Stimulated activated CD8-positive, alpha-beta memory T cell treated with anti-CD3 and anti-CD28 coated beads, Interleukin-2, amount 100 ng/mL, for 1 hour (primary cell): ENCODE measurements at regions not wholly inside any gene's neighbourhood (a gene's known extent, or its start where the extent isn't known, plus 50 kb on each side); places are given as distances from the start of the nearest gene placed in this dataset.

Source experiments
- DNase-seq, 2 donors: peaks; one replicate each; pipeline ENCODE4 v3.0.0-alpha.2; 2020; ENCODE audit warnings: low read depth in 2 of 2

DNA sequence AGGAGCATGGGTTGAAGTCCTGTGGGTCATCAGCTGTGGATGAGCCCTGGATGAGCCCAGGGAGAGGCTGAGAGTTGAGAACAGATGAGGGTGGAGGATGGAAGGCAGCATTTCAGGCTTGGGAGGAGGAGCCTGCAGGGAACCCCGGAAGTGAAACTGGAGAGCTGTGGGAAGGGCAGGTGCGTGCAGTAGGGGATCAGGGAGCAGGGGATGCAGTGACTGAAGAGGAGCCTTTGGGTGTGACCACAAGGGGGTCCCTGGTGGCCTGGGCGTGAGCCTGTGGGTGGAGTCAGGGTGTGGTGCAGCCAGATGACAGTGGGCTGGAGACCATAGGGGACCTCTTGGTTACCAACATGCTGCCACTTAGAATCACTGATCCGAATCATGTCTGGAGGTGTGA is 115.5 kb downstream of the PAPOLA start:
- DNase-seq: no peak

DNA sequence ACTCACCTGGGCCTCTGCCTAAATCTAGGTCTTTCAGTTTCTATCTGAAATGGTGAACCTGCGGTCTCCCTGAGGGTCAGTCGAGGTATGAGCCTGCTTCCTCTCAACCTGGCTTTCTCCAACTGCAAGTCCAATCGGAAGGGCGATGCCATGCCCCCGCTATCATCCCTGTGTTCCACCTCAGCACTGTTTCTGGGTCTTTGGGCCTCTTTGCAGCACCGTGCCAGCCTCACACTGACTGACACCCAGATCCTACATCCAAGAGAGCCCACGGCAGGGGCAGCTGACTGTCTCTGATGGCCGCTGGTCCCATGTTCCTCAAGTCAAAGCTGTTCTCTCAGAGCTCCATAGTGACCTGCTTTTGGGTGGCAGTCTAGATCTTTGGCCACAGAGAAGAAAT is 120.7 kb downstream of the PAPOLA start:
- no peak for DNase-seq

DNA sequence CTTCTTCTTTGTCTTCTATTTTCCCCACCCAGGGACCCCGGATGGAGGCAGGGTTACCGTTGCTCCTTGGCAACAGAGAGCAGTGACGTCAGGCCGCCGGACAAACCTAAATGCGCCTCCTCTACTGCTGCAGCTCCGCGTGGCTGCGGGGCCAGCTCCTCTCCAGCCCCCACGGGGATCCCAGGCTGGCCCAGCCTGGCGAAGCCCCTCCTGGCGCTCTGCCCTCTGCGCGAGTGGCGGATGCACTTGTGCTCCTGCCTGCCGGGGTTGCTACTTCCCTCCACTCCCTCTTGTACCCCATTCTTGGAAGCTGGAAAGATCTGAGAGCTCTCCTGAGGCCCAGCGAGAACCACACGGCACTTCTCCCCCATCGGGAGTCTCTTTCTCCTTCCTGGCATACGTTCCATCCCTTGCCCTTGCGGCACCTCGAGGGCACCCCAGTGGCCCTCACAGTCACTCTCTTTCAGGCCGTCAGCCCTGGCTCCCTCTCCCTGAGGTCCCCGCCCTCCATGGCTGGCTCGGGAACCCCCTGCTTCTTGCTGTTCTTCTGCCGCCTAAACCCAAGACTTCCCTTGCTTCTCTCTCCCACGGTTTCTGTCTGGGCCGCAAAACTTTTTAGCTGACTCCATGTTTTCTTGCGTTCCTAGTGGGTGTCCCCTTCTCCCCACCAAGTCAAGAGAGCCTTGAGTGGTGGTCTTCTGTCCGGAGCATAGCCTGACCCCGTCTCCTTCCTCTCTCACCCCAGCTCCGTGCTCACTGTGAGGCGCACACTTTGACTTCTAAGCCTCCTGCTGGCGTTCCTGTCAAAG is 121.7 kb downstream of the PAPOLA start:
- no peak for DNase-seq

DNA sequence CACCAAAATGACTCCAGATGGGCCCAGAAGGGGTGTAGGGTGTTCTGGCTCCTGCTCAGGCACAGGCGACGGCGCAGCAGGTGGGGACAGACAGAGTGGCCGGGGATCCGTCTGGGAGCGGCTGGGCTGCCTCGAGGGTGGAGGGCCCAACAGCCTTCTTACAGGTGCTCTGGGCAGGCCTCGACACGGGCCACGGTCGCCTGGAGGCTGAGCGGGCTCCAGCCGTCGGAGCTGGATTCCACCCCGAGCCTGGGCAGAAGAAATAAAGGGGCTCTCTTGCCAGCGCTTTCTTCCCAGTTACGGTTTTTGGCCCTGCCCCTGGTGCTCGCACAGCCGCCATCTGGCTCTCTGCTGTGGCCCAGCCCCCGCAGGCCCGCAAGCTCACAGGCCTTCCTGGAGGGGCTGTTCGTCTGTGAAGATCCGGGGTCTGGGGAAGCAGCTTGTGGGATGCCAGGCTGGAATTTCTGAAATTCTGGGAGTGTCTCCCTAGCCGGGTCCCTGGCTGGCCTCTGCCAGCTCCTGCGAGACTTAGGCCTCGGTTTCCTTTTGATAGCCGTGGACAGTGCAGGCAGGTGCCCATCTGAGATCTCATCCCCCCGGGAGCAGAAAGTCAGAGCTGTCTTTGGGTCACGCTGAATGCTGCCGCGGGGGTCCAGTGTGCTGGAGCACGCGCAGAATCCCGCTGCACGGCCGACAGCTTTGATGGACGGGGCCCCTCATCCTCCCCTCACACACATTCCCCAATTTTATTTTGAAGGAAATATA is 122.7 kb downstream of the PAPOLA start:
- no peak for DNase-seq

DNA sequence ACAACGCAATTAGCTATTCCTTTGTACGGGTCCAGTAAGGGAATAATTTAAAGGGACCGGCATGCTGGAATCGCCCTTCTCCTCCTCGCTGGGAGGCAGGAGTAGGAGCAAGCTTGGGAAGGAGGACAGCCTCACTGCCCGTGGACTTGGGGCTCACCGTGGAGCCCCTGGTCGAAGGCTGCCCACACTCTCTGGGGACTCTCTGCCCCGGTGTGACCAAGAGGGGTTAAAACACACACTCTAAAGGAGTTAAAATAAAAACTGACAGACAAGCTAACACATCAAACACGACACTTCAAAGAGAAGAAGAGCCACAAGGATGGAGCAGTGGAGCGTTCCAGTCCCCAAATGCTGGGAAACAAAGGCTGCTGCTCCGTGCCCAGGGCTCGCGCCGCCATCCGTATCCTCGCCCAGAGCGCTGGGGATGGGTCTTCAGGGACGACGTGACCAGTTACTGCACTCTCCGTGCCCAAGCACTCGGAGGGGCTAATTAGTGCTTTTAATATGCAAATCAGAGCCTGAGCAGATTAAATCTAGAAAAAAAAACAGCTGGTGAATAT is 123.3 kb downstream of the PAPOLA start:
- no peak for DNase-seq

DNA sequence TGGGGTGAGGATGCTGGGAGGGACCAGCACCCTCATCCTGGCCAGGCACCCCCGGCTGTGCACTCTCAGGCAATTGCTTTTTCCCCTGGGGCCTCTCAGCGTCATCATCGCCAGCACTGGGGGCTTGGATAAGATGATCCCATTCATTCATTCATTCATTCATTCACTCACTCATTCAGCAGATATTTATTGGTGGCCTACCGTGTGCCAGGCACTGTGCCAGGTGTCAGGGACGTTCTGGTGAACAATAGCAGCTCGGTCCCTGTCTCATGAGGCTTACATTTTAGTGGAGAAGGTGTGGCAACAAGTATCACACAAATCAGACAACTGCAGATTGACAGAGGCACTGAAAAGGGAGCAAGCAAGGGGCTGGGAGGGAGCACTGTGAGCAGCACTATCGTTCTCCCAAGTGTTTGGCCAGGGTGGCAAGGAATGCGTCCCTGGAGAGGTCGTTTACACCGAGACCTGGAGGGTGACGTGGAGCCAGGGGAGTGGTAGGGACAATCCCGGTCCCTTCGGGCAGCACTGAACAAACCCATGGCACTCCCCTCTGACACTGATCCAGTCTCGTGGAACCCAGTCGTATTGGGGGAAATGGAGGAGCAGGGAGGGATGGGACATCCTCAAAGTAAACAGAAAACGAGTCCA is 124.1 kb downstream of the PAPOLA start:
- DNase-seq: no peak

DNA sequence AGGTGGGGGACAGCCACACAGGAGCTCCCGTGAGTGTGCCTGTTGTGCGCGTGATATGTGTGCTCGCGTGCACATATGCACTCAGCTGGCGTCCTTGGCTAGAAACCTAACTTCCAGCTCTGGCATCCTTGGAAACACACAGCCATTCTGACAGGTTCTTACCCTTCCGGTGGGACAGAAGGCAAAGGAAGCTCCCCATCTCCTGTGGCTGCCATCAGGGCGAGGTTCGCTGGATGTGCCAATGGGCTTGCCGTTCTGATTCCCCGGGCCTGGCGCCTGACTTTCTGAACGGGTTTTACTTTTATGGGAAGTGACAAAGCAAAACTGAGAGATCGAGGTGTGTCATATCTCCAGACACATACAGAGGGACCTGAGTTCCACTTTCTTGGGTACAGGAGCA is 124.7 kb downstream of the PAPOLA start:
- no peak for DNase-seq

DNA sequence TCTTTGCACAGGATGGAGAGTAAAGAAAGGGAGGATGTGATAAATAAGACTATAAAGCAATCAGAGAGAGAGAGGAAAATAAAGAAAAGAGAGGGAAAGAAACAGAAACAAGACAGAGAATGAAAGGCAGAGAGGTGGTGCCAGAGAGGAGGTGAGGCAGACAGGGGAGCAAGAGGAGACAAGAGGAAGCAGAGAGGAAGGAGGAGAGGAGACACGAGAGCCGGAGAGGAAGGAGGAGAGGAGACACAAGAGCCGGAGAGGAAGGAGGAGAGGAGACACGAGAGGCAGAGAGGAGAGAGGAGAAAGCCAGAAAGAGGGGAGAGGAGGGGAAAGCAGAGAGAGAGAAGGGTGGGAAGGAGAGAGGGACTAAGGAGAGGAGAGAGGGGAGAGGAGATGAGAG is 125.2 kb downstream of the PAPOLA start:
- no peak for DNase-seq

DNA sequence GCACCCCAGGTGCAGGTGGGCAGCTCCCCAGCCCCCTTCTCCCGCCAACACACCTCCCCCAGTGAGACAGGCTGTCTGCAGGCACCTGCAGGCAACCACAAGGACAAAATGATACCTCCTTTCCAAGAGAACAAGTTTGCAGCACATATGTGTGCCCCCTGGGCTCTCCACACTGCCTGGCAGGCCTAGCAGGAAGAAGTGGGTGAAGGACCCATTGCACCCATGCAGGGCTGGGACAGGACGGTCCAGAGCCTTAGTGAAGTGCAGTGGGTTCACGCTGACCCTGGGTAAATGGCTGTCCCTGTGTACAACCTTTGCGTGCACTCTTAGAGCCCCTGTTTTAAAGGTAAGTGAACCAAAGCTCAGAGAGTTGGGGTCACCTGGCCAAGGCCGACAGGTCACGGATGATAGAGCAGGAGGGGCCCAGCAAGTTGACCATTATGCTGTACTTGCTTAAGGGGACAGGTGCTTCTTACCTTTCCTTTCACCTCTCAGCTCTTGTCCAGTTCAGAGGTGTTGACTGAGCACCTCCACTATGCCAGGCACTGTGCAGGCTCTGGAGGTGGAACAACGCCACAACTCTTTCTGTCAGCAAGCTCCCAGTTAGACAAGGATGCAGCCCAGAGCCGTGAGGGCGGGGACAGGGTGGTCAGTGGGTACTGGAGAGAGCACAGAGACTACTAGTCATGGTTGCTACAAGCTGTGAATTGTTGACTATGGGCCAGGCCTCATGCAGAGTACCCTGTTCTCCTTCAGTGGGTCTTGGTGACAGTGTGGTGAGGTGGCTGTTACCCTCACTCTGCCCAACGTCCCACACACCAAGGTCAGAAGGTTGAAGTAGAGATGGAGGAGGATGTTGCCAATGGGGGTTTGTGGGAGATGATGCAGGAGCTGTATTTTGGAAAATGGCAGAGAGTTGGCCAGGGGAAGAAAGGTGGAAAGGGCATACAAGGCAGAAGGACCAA is 125.9 kb downstream of the PAPOLA start:
- DNase-seq: no peak

DNA sequence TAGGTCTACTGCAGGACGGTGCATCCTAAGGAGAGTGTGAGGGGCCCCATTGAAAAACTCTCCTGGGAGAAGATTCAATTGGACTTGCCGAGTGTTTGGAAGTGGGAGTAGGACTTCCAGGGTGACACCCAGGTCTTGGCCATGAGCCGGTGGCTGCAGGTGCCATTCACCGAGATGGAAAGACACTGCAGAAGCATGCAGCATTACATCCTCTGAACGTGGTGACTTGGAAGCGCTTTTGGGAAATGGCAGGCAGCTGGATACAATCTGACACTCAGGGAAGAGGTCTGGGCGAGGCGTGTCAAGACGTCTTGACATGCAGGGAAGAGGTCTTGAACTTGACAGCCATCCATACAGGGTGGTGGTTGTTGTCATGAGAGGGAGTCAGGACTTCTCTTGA is 126.9 kb downstream of the PAPOLA start:
- DNase-seq: no peak

DNA sequence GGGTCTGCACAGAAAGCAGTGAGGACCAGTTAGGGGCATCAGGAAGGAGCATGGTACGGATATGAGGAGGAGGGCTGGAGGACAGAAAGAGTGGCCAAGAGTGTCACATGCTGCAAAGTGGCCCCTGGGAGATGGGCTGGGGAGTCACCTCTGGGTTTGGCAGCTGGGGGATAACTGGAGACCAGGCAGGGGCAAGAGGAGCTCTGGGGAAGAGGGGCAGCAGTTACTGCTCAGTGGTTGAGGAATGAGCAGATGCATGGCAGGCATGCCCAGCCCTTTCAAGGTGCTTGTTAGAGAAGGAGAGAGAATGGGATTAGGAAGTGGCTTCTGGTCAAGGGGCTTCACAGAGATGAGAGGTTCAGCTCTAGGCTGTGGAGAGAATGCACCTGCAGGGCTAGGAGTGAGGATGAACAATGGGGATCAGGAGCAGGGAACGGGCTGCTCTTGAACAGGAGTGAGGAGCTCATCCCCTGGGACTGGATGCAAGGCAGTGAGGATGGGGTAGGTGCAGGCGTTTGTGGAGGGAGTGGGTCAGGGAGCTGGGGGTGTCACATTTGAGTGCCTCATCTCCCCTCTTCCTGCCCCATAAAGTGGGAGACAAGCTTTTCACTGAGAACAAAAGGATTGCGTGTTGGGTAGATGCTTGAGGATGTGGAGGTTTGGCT is 127.5 kb downstream of the PAPOLA start:
- no peak for DNase-seq

DNA sequence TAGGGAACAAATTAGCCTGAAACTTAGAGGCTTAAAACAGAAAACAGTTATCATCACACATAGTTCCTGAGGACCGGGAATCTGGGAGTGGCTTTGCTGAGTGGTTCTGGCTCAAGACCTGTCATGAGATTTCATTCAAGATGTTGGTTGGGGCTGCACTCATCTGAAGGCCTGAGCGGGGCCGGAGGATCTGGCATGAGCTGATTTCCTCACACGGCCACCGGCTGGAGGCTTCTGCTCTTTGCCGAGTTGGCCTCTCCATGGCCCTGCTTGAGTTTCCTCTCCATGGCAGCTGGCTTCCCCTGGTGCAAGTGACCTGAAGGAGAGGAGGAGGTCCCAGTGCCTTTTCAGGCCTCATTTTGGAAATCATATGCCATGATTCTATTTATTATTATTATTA is 128.1 kb downstream of the PAPOLA start:
- no peak for DNase-seq

DNA sequence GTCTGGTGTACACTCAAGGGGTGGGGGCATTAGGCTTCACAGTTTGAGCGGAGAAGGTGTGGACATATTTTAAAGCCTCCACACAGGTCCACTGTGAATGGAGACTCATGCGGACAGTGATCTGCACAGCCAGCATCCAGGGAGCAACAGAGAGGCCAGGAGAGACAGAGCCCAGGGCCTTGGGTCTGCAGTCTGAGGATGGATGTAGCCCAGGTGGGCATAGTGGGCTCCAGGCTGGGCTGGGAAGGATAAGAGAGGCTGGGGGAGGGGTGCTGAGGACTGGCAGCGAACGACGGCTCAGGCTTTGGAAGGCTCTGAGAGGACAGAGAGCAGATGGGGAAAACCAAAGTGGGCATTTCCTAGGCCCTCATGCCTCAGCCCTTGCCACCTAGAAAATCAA is 128.8 kb downstream of the PAPOLA start:
- DNase-seq: no peak

DNA sequence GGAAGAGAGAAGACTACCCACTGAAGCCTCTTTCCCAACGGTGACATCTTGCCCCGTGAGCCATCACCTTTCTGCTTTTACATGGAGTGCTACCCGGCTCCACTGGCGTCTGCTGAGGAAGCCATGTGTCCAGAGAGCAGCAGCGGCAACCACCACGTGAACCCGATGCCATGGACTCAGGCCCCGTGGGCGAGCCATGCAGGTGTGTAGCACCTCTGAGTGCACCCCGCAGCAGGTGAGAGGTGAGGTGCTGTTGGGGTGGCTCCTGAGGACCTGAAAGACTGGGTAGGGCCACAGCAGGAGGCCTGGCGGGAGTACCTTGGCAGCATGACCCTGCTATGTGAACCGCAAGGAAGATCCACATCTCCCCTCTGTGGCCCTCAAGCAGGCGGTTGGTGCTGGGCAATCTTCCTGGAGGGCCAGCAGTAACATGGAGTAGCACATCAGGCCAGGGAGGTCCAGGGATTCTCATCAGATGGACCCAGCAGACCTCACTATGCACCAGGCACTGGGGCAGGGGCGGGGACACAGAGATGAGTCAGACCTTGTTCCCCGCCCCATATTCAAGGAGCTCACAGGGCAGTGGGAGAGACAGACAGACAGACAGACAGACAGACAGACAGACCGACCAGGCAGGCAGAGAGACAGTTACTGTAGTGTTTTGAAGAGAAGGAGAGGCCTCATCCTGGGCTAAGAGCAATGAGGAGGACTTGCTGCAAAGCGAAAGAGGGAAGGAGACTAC is 129.6 kb downstream of the PAPOLA start:
- DNase-seq: no peak

DNA sequence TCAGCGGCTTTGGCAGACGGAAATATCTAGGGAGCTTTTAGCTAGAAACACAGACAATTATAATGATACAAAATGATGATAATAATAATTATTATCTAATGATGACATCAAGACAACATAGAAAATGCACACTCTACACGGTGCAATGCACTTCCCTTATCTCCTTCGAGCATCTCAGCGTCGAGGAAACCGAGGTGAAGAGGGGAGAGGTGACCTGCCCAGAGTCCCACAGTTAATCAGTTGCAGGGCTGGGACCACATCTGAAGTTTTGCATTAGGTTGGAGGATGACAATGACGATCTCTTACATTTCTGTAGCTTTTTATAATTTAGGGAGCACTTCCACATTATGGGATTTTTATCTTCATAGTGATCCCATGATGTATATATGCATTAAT is 130.2 kb downstream of the PAPOLA start:
- DNase-seq: no peak

DNA sequence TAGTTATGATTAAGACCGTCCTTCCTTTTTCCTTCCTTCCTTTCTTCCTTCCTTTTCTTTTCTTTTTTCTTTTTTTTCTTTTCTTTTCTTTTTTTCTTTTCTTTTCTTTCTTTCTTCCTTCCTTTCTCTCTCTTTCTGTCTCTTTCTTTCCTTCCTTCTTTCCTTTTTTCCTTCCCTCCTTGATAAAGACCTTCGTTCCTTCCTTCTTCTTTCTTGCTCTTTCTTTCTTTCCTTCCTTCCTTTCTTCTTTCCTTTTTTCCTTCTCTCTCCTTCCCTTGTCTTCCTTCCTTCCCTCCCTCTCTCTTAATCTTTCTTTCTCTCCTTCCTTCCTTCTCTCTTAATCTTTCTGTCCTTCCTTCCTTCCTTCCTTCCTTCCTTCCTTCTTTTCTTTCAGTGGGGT is 130.9 kb downstream of the PAPOLA start:
- DNase-seq: no peak

DNA sequence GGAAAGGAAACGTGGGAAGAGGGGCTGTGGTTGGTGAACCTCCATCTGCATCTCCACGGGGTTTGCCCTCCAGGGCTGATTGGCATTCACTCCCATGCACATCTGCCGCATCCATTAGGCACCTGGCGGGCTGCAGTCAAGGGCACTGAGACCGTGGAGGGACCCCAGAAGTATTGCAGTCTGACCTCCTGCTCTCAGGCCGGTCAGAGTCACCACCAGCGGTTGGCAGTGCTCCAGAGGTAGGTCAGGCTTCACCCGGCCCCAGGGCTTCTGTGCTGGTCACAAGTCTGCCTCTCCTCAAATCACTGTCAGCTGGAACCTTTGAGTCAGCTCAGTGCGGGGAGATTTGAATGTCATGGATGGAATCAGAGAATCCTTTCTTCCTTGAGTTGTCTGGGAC is 132.3 kb downstream of the PAPOLA start:
- no peak for DNase-seq

DNA sequence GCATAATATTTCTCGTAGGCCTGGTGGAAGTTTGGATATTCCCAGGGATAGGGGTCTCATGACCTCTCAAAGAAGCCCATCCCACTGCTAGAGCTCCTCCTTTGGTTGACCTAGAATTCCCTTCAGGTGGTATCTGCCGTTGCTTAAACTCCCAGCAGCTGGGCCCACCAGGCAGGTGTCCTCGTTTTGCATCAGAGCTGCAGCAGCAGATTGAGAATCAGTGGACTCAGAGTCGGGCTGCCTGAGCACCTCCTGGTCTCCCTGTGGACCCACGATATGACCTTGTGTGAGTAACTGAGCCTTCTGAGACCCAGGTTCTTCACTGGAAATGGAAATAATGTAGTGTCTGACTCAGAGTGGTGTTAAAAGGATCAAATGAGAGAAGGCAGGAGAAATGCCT is 132.7 kb downstream of the PAPOLA start:
- no peak for DNase-seq

DNA sequence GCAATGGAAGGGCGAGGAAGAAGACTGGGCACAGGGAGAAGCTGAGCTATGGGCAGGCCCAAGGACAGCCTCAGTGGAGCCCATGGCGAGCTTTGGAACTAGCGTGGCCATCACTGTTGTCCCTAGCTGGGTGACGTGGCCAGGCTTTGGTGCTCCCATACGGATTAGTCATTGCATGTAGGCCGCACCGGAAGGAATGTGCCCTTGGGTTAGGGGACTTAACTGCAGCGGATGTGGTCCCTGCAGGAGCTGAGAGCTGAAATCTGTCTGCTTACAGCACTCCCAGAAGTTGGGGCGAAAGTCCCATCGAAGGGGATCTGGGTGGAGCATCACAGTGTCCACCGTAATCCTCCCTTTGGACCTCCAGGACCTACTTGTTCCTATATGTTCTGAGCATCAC is 133.7 kb downstream of the PAPOLA start:
- DNase-seq: no peak

DNA sequence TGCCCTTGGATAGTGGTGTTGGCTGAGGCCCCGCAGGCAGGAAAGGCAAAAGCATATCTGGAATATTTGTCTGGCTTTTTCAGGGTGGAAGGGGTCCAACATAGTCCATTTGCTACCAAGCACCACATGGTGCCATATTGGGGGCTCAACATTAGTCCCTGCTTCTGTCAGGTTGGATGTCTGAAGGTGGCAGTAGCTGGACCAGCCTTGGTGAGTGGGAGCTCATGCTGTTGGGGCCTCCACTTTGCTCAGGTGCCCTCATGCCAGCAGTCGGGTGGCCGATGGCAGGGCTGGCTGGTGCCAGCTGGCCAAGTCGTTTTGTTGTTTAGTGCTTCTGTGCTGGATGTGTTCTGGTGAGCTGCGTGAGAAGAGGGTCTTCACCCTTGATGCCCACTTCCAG is 135.3 kb downstream of the PAPOLA start:
- DNase-seq: no peak
